Thyroid gland (tissue), 4 donors: ENCODE measurements at regions not wholly inside any gene's neighbourhood (a gene's known extent, or its start where the extent isn't known, plus 50 kb on each side); places are given as distances from the start of the nearest gene placed in this dataset.

ENCODE experiments used
- DNase-seq, 2 donors: peaks; one replicate each; pipeline ENCODE4 v3.0.0-alpha.2; 2019
- H3K27ac ChIP-seq, 3 donors: fragments of 200-600 bp; sonication (generic); 1 replicate in 2 of 3; 2 replicates in 1 of 3; pipeline ENCODE4 v1.5.1; 2016 to 2019; ENCODE audit warnings: mild to moderate bottlenecking in 1 of 3, moderate library complexity in 1 of 3
- H3K27me3 ChIP-seq: fragments of 200-600 bp; sonication (generic); one replicate; pipeline ENCODE4 v1.5.1; 2019
- H3K36me3 ChIP-seq, 2 donors: fragments of 200-600 bp; sonication (generic); one replicate each; pipeline ENCODE4 v1.5.1; 2016 to 2019
- H3K4me1 ChIP-seq, 2 donors: fragments of 200-600 bp; sonication (generic); one replicate each; pipeline ENCODE4 v1.5.1; 2017 to 2019
- H3K4me3 ChIP-seq, 3 donors: fragments of 200-600 bp; sonication (generic); replicated peaks in 1 of 3; 1 replicate in 2 of 3; 2 replicates in 1 of 3; pipeline ENCODE4 v1.5.1; 2016; ENCODE audit warnings: mild to moderate bottlenecking in 1 of 3
- H3K9me3 ChIP-seq: fragments of 200-600 bp; sonication (generic); one replicate; pipeline ENCODE4 v1.5.1; 2017
- POLR2A ChIP-seq, 2 donors: fragments of 450-650 bp; IDR thresholded peaks; one replicate each; pipeline ENCODE4 v1.6.1; 2017; ENCODE audit warnings: antibody characterized with exemption in 2 of 2, mild to moderate bottlenecking in 2 of 2, moderate library complexity in 1 of 2
- WGBS, 2 donors: methylation state at CpG; one replicate each; pipeline ENCODE4 v1.1.5; 2017; 5-methylcytosine and 5-hydroxymethylcytosine counted together
- intact Hi-C: fragments of 100-400 bp; cut with DNase I; formaldehyde crosslinking; loops from one replicate; pipeline ENCODE4 v1.15.1; 2023
- TF ChIP-seq, protein P1 (sequence below), 6 experiments: fragments of 200-600 bp in 3 of 6; fragments of 450-650 bp in 3 of 6; sonication (generic) in 3 of 6; IDR thresholded peaks; one replicate each; pipeline ENCODE4 v1.5.1; 2016 to 2019; ENCODE audit warnings: antibody characterized with exemption in 6 of 6, mild to moderate bottlenecking in 2 of 6, inconsistent platforms in 1 of 6, moderate library complexity in 1 of 6

DNA sequence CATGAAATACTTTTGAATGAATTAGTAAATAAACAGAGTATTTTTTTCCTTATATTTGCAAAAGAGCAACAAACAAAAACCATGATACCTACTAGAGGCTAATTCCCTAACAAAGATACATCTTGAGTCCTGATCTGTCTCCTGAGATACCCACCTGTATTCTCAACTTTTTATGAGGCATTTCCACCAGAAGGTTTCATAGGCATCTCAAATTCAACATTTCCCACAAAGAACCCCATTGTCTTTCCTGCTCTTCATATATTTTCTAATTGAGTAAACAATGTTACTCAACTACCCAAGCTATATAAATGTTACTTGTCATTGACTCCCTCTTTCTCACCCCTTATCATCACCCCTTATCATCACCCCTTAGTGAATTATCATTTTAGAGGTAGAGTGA is 119.4 kb upstream of the RAI14 start:
- peaks cover 6 to 15% of the 10 kb centered on the region in 2 donors for H3K4me1 ChIP-seq
- no peaks in the 10 kb centered on the region for H3K27me3 ChIP-seq
- no peak for TF ChIP-seq POLR2A (IDR thresholded peaks at IDR 0.05)
- TF ChIP-seq, protein P1, sequence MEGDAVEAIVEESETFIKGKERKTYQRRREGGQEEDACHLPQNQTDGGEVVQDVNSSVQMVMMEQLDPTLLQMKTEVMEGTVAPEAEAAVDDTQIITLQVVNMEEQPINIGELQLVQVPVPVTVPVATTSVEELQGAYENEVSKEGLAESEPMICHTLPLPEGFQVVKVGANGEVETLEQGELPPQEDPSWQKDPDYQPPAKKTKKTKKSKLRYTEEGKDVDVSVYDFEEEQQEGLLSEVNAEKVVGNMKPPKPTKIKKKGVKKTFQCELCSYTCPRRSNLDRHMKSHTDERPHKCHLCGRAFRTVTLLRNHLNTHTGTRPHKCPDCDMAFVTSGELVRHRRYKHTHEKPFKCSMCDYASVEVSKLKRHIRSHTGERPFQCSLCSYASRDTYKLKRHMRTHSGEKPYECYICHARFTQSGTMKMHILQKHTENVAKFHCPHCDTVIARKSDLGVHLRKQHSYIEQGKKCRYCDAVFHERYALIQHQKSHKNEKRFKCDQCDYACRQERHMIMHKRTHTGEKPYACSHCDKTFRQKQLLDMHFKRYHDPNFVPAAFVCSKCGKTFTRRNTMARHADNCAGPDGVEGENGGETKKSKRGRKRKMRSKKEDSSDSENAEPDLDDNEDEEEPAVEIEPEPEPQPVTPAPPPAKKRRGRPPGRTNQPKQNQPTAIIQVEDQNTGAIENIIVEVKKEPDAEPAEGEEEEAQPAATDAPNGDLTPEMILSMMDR (IDR thresholded peaks at IDR 0.05): no peak
- no peak for DNase-seq
- no peaks in the 10 kb centered on the region for H3K9me3 ChIP-seq
- H3K27ac ChIP-seq: no peak overlapping the region
- no peaks in the 10 kb centered on the region for H3K36me3 ChIP-seq
- no peak overlapping the region for H3K4me3 ChIP-seq
- intact Hi-C loops: no loop called here

DNA sequence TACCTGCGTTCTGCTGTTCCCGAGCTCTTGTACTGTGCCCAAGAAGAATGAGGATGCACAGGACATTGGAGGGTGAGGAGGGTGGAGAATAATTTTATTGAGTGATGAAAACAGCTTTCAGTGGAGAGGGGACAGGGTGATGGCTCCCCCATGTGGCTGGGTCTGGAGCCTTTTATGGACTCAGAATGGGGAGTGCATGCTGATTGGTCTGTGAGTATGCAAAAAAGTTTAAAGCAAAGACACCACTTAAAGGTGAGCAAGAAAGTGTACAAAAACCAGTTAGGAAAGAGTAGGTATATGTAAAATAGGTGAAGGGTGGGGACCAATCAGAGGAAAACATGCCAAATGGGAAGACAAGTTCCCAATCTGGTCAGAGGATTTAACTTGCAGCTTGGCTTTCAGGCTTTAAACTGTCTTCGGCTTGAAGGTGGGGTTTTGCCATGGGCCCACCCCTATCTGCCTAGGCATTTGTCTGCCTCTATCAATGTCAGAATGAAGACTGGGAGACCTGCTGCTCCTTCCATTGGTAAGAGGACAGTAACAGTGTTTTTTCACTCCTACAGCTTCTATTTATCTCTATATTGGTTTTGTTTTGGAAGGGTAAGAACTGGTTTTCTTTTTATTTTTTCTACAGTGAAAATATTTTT is 118.0 kb upstream of the RAI14 start:
- Histone ChIP-seq H3K4me3 (no peak overlapping the region), H3K27ac (no peak overlapping the region), H3K36me3 (no peaks in the 10 kb centered on the region), H3K4me1 (peaks cover 6 to 15% of the 10 kb centered on the region in 2 donors), H3K9me3 (no peaks in the 10 kb centered on the region), H3K27me3 (no peaks in the 10 kb centered on the region)
- no peak for DNase-seq
- WGBS, 2 donors: 95 to 98% methylated on average over 3 of the region's 3 CpGs
- intact Hi-C loops: no loop called here
- TF ChIP-seq, protein P1 (IDR thresholded peaks at IDR 0.05): no peak
- no peak for TF ChIP-seq POLR2A (IDR thresholded peaks at IDR 0.05)

DNA sequence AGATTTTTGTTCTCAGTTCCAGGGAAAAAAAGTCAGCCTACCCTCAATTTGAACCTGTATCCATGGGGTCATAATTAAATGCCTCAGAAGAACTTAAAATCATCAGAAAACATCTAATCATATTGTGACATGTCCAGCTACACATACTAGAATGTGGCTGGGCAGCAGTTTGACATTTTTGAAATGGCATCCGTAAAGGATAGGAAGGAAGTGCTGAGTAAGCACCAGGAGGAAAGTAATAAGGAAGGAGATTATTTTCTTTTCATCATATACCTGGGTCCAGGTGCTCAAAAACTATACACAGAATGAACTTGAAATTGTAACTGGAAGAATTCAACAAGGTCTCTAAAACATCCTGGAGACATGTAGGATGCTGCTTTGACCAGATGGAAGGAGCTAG is 116.9 kb upstream of the RAI14 start:
- H3K4me1 ChIP-seq: peaks cover 5% of the 10 kb centered on the region in 2 donors
- H3K27ac ChIP-seq: no peak overlapping the region
- no peak overlapping the region for H3K4me3 ChIP-seq
- WGBS, 2 donors: 67 to 79% methylated on average over 1 of the region's 1 CpG
- intact Hi-C loops: no loop called here
- no peaks in the 10 kb centered on the region for H3K36me3 ChIP-seq
- TF ChIP-seq POLR2A (IDR thresholded peaks at IDR 0.05): no peak
- TF ChIP-seq, protein P1 (IDR thresholded peaks at IDR 0.05): no peak
- H3K27me3 ChIP-seq: no peaks in the 10 kb centered on the region
- no peak for DNase-seq
- no peaks in the 10 kb centered on the region for H3K9me3 ChIP-seq

DNA sequence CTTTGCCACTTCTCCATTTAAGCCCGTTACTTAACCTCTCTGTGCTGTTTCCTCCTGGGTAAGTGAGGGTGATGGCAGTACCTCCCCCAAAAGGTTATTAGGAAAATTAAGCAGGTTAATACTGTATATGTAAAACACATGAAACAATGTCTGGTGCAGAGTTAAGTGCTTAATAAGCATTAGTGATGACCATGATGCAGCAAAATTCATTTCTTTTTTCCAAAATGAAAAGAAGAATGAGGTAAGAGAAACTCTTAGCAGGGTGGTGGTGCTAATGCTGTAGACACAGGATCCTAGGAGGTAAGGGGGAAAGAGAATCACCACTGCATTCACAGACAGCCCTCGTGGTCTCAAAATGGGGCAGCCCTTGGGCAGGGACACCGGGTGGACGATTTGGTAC is 115.1 kb upstream of the RAI14 start:
- 92 to 93% methylated on average over 4 of the region's 4 CpGs for WGBS, 2 donors
- no peak overlapping the region for H3K27ac ChIP-seq
- H3K4me3 ChIP-seq: no peak overlapping the region
- no peak for TF ChIP-seq POLR2A (IDR thresholded peaks at IDR 0.05)
- TF ChIP-seq, protein P1 (IDR thresholded peaks at IDR 0.05): no peak
- intact Hi-C loops: no loop called here
- no peaks in the 10 kb centered on the region for H3K9me3 ChIP-seq
- no peak for DNase-seq
- no peaks in the 10 kb centered on the region for H3K4me1 ChIP-seq
- no peaks in the 10 kb centered on the region for H3K36me3 ChIP-seq
- no peaks in the 10 kb centered on the region for H3K27me3 ChIP-seq

DNA sequence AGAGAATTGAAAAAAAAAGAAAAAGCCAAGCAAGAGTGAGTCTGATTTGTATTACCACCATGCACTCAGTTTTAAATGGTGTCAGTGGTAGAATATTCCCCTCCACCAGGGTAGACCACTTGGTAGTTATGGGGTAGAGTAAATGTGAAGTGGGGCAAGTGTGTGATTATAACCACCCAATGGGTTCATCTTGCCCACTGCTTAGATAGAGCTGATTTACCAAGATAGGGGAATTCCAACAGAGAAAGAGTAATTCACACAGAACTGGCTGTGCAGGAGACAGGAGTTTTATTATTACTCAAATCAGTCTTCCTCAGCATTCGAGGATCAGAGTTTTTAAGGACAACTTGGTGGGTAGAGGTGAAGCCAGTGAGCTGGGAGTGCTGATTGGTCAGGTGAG is 113.3 kb upstream of the RAI14 start:
- no peak for TF ChIP-seq POLR2A (IDR thresholded peaks at IDR 0.05)
- TF ChIP-seq, protein P1 (IDR thresholded peaks at IDR 0.05): no peak
- intact Hi-C loops: no loop called here
- Histone ChIP-seq H3K27me3 (no peaks in the 10 kb centered on the region), H3K4me3 (no peak overlapping the region), H3K27ac (no peak overlapping the region), H3K4me1 (no peaks in the 10 kb centered on the region), H3K36me3 (no peaks in the 10 kb centered on the region), H3K9me3 (no peaks in the 10 kb centered on the region)
- DNase-seq: no peak
- WGBS, 2 donors: 70 to 96% methylated on average over 1 of the region's 1 CpG
